Osteocyte (in vitro differentiated cells): ENCODE measurements at regions not wholly inside any gene's neighbourhood (a gene's known extent, or its start where the extent isn't known, plus 50 kb on each side); places are given as distances from the start of the nearest gene placed in this dataset.

Experiments used
- DNase-seq: peaks from one replicate; pipeline ENCODE4 v3.0.0; 2021; ENCODE audit warnings: mixed read lengths; ENCODE audit not compliant: unreplicated experiment; ENCODE audit errors: extremely low spot score
- H3K27ac Mint-ChIP-seq: one replicate; pipeline ENCODE4 v1.8.0; 2021; ENCODE audit warnings: mild to moderate bottlenecking, mixed read lengths; ENCODE audit not compliant: unreplicated experiment
- H3K27me3 Mint-ChIP-seq: one replicate; pipeline ENCODE4 v1.8.0; 2021; ENCODE audit warnings: mixed read lengths; ENCODE audit not compliant: unreplicated experiment
- H3K36me3 Mint-ChIP-seq: one replicate; pipeline ENCODE4 v1.8.0; 2021; ENCODE audit warnings: mixed read lengths; ENCODE audit not compliant: unreplicated experiment
- H3K4me1 Mint-ChIP-seq: one replicate; pipeline ENCODE4 v1.8.0; 2021; ENCODE audit warnings: mixed read lengths; ENCODE audit not compliant: unreplicated experiment
- H3K4me3 Mint-ChIP-seq: one replicate; pipeline ENCODE4 v1.8.0; 2021; ENCODE audit warnings: mild to moderate bottlenecking, moderate library complexity, mixed read lengths; ENCODE audit not compliant: unreplicated experiment
- H3K9me3 Mint-ChIP-seq: one replicate; pipeline ENCODE4 v1.8.0; 2021; ENCODE audit warnings: mixed read lengths; ENCODE audit not compliant: unreplicated experiment
- CTCF ChIP-seq: fragments of 200-600 bp; sonication (generic); IDR thresholded peaks from 2 replicates; pipeline ENCODE4 v1.5.0; 2021; ENCODE audit warnings: antibody characterized with exemption, mild to moderate bottlenecking, moderate library complexity

GRCh38 chr6:77318256-77318655 is 145.0 kb downstream of the HTR1B start:
- peaks cover 4% of the 10 kb centered on the region for H3K4me1 Mint-ChIP-seq
- no peaks in the 10 kb centered on the region for H3K36me3 Mint-ChIP-seq
- no peak for TF ChIP-seq CTCF
- H3K4me3 Mint-ChIP-seq = no peak overlapping the region
- no peak overlapping the region for H3K27ac Mint-ChIP-seq
- no peaks in the 10 kb centered on the region for H3K27me3 Mint-ChIP-seq
- DNase-seq = no peak
- H3K9me3 Mint-ChIP-seq = no peaks in the 10 kb centered on the region

GRCh38 chr6:77313595-77313994 is 149.7 kb downstream of the HTR1B start:
- Mint-ChIP-seq H3K4me3 (no peak overlapping the region), H3K27ac (no peak overlapping the region), H3K27me3 (no peaks in the 10 kb centered on the region), H3K4me1 (no peaks in the 10 kb centered on the region), H3K9me3 (no peaks in the 10 kb centered on the region), H3K36me3 (no peaks in the 10 kb centered on the region)
- no peak for TF ChIP-seq CTCF
- no peak for DNase-seq

- Mint-ChIP-seq H3K9me3 (peaks cover 21% of the 10 kb centered on the region), H3K4me3 (no peak overlapping the region), H3K36me3 (peaks cover 2% of the 10 kb centered on the region), H3K27me3 (no peaks in the 10 kb centered on the region), H3K4me1 (peaks cover 13% of the 10 kb centered on the region), H3K27ac (no peak overlapping the region)
- TF ChIP-seq CTCF = no peak
- no peak for DNase-seq
Observed at GRCh38 chr6:77299931-77300330, 163.4 kb downstream of the HTR1B start.

GRCh38 chr6:77298283-77298682 is 165.0 kb downstream of the HTR1B start:
- no peak for TF ChIP-seq CTCF
- Mint-ChIP-seq H3K27me3 (no peaks in the 10 kb centered on the region), H3K4me1 (peaks cover 24% of the 10 kb centered on the region), H3K4me3 (no peak overlapping the region), H3K9me3 (peaks cover 18% of the 10 kb centered on the region), H3K36me3 (no peaks in the 10 kb centered on the region), H3K27ac (no peak overlapping the region)
- no peak for DNase-seq

GRCh38 chr6:77292564-77293546 is 170.4 kb downstream of the HTR1B start:
- no peak for DNase-seq
- peak overlapping the region; percentile 86 for H3K27ac Mint-ChIP-seq
- TF ChIP-seq CTCF = no peak
- no peaks in the 10 kb centered on the region for H3K36me3 Mint-ChIP-seq
- peaks cover 10% of the 10 kb centered on the region for H3K9me3 Mint-ChIP-seq
- peak overlapping the region; percentile 56 for H3K4me3 Mint-ChIP-seq
- H3K27me3 Mint-ChIP-seq = no peaks in the 10 kb centered on the region
- H3K4me1 Mint-ChIP-seq = peaks cover 44% of the 10 kb centered on the region
